ENCODE measurements at regions not wholly inside any gene's neighbourhood (a gene's known extent, or its start where the extent isn't known, plus 50 kb on each side); places are given as distances from the start of the nearest gene placed in this dataset.

DNA sequence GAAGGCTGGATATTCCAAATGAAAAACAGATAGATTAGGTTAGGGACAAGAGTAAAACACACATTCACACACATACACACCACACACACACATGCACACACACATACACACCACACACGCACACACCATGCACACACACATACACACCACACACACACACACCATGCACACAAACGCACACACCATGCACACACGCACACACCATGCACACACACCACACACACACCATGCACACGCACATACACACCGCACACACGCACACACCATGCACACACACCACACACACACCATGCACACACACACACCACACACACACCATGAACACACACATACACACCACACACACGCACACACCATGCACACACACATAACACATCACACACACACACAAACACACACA, 203.7 kb upstream of the ZFHX3 start (continued):
- TF ChIP-seq, protein P1, sequence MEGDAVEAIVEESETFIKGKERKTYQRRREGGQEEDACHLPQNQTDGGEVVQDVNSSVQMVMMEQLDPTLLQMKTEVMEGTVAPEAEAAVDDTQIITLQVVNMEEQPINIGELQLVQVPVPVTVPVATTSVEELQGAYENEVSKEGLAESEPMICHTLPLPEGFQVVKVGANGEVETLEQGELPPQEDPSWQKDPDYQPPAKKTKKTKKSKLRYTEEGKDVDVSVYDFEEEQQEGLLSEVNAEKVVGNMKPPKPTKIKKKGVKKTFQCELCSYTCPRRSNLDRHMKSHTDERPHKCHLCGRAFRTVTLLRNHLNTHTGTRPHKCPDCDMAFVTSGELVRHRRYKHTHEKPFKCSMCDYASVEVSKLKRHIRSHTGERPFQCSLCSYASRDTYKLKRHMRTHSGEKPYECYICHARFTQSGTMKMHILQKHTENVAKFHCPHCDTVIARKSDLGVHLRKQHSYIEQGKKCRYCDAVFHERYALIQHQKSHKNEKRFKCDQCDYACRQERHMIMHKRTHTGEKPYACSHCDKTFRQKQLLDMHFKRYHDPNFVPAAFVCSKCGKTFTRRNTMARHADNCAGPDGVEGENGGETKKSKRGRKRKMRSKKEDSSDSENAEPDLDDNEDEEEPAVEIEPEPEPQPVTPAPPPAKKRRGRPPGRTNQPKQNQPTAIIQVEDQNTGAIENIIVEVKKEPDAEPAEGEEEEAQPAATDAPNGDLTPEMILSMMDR (IDR thresholded peaks at IDR 0.05): no peak

- Histone ChIP-seq H3K4me1 (ENCODE audit: control insufficient read depth in 1 of 2, insufficient read depth in 2 of 2, low read depth in 1 of 2, low read length in 1 of 2) (no peaks in the 10 kb centered on the region), H2AFZ (ENCODE audit: low read depth) (no peak overlapping the region), H4K20me1 (ENCODE audit: insufficient read depth) (no peaks in the 10 kb centered on the region), H3K9ac (no peak overlapping the region), H3K79me2 (ENCODE audit: insufficient read depth) (no peaks in the 10 kb centered on the region), H3K4me3 (ENCODE audit: low read depth in 2 of 2, low read length in 1 of 2) (no peak overlapping the region), H3K27ac (ENCODE audit: low read depth in 2 of 2, low read length in 1 of 2) (no peak overlapping the region), H3K9me2 (no peaks in the 10 kb centered on the region), H3K4me2 (no peak overlapping the region), H3K9me3 (no peaks in the 10 kb centered on the region), H3F3A (replicated peaks; ENCODE audit: insufficient read depth) (no peaks in the 10 kb centered on the region), H3K36me3 (replicated peaks in 1 of 2; ENCODE audit: control insufficient read depth in 1 of 2, insufficient read depth in 2 of 2, low read length in 1 of 2) (no peaks in the 10 kb centered on the region), H3K27me3 (ENCODE audit: insufficient read depth) (no peaks in the 10 kb centered on the region; the same call in 1 of the 2 replicates)
- ChIA-PET CTCF (no interaction called here), POLR2A (no interaction called here)
- DNase-seq: no peak
- TF ChIP-seq MEF2A (IDR thresholded peaks at IDR 0.05; ENCODE audit: borderline replicate concordance, low read depth): no peak
- TF ChIP-seq, protein P2, sequence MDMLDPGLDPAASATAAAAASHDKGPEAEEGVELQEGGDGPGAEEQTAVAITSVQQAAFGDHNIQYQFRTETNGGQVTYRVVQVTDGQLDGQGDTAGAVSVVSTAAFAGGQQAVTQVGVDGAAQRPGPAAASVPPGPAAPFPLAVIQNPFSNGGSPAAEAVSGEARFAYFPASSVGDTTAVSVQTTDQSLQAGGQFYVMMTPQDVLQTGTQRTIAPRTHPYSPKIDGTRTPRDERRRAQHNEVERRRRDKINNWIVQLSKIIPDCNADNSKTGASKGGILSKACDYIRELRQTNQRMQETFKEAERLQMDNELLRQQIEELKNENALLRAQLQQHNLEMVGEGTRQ (IDR thresholded peaks at IDR 0.05; ENCODE audit: borderline replicate concordance, low read depth, low read length): no peak
- TF ChIP-seq RFX5 (IDR thresholded peaks at IDR 0.05; ENCODE audit: low read length): no peak
- no peak for TF ChIP-seq GATA2 (CRISPR knock-in tag; IDR thresholded peaks at IDR 0.05)
- no peak for TF ChIP-seq SIN3A (IDR thresholded peaks at IDR 0.05; ENCODE audit: borderline replicate concordance, low read depth, low read length)
- TF ChIP-seq ZBTB33 (IDR thresholded peaks at IDR 0.05; ENCODE audit: borderline replicate concordance, low read depth): no peak
- TF ChIP-seq RCOR1 (IDR thresholded peaks at IDR 0.05; ENCODE audit: low read length): no peak
- no peak for TF ChIP-seq RAD21 (IDR thresholded peaks at IDR 0.05; ENCODE audit: low read length)
- TF ChIP-seq REST (IDR thresholded peaks at IDR 0.05; ENCODE audit: low read depth, low read length): no peak
- no peak for TF ChIP-seq JUND (IDR thresholded peaks at IDR 0.05)
- WGBS (ENCODE audit: low lambda C conversion rate): 24% methylated on average over 4 of the region's 4 CpGs
These were observed 200.4 kb upstream of the ZFHX3 start for GRCh38 chr16:73248316-73248715.

Measured in SK-N-SH (cell line).